C4-2B (cell line): ENCODE measurements at regions not wholly inside any gene's neighbourhood (a gene's known extent, or its start where the extent isn't known, plus 50 kb on each side); places are given as distances from the start of the nearest gene placed in this dataset.

Experiments
- H3K27ac ChIP-seq: fragments of 450-650 bp; 2 replicates; pipeline ENCODE4 v1.5.1; 2017
- CTCF ChIP-seq: fragments of 450-650 bp; conservative IDR thresholded peaks from 2 replicates; pipeline ENCODE4 v1.5.1; 2017; ENCODE audit warnings: mild to moderate bottlenecking
- ZFX ChIP-seq: fragments of 450-650 bp; IDR thresholded peaks from 2 replicates; pipeline ENCODE4 v1.6.1; 2017

- no peak for TF ChIP-seq ZFX
- H3K27ac ChIP-seq: no peak overlapping the region
Measured at GRCh38 chr2:234339011-234339410, 157.9 kb downstream of the ARL4C start.

DNA sequence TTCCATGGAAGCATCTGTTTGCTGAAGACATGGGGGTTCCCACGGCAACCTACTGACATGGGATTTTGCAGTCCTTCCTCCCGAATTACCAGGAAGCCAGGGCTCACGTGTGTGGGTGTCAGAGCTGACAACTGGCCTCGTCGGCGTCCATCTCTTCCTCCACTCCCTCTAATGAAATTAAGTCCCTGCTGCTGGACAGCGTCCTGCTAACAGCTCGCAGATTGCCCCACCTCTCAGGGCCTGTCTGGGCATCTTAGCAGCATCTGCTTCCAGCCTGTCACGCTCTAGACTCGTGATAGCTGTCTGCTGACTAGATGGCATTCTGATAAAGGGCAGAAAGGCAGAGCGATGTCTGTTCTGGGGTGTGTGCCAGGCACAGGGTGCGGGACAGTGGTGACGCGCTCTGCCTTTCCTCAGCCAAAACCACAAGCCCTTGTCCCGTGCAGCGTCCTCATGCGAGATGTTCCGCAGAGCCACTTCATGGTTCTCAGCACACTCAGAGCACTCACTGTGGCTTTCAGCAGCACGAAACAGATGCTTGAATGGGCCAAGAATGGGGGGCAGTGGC, 161.1 kb downstream of the ARL4C start:
- H3K27ac ChIP-seq: no peak overlapping the region
- TF ChIP-seq CTCF (no peak), ZFX (no peak)

GRCh38 chr2:234334756-234335155, 162.1 kb downstream of the ARL4C start:
- no peak overlapping the region for H3K27ac ChIP-seq
- TF ChIP-seq CTCF: no peak
- no peak for TF ChIP-seq ZFX

DNA sequence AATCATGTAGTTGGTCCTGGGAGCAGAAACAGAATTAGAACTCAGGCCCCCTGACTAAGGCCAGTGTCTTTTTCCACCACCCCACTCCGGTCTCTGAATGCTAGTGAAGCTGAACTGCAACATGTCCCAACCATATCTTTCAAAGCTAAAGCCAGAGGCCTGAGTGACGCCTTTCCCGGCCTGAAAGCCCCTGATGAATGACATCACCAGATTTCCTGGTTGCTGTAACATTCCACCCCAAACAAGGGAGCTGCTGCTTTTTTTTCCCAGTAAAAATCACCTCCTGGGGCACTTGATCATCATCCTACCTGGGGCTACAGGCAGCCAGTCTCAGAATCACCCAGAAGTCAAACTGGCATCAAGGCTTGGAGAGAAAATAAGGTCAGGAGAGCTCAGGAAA, 162.7 kb downstream of the ARL4C start:
- TF ChIP-seq CTCF: no peak
- TF ChIP-seq ZFX: no peak
- no peak overlapping the region for H3K27ac ChIP-seq

- TF ChIP-seq CTCF (no peak), ZFX (no peak)
- no peak overlapping the region for H3K27ac ChIP-seq
Measured at GRCh38 chr2:234333168-234334130, 163.4 kb downstream of the ARL4C start.

GRCh38 chr2:234331966-234332365, 164.9 kb downstream of the ARL4C start:
- no peak for TF ChIP-seq ZFX
- no peak for TF ChIP-seq CTCF
- no peak overlapping the region for H3K27ac ChIP-seq

DNA sequence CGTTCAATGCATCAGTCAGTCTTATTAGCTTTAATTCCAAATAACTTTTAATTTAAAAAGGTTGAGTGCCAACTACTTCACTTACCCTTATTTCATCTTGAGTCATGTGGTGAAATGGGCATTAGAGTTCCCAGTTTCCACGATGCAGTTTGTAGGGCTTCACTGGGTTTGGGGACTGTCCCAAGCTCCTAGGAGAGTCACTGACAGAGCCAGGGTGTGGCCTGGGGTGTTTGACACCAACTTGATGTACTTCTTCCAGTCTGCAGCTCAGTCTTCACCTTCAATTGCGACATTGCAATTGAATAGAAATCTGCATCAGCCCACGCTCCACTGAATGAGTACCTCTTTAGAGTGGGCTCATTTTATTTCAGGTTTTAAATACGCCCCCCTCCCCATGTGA, 165.3 kb downstream of the ARL4C start:
- TF ChIP-seq ZFX (no peak), CTCF (no peak)
- H3K27ac ChIP-seq: no peak overlapping the region

GRCh38 chr2:234330902-234331301, 166.0 kb downstream of the ARL4C start:
- TF ChIP-seq CTCF (no peak), ZFX (no peak)
- H3K27ac ChIP-seq: no peak overlapping the region
